ENCODE measurements at regions not wholly inside any gene's neighbourhood (a gene's known extent, or its start where the extent isn't known, plus 50 kb on each side); places are given as distances from the start of the nearest gene placed in this dataset.

GRCh38 chr10:23864631-23865147, 344.2 kb upstream of the KIAA1217 start:
- Histone ChIP-seq H3K23ac (ENCODE audit: insufficient read length) (no peak overlapping the region), H3K23me2 (ENCODE audit: low read depth, low read length) (no peaks in the 10 kb centered on the region), H3K4me2 (ENCODE audit: insufficient read depth in 1 of 2, low read depth in 2 of 2, low read length in 2 of 2) (no peak overlapping the region), H2BK5ac (ENCODE audit: low read depth, low read length) (no peak overlapping the region), H2AFZ (ENCODE audit: low read length) (no peak overlapping the region), H3K18ac (ENCODE audit: extremely low read depth, low read length) (no peak overlapping the region), H4K20me1 (replicated peaks in 1 of 2; ENCODE audit: control insufficient read depth in 1 of 2, insufficient read depth in 2 of 2, low read length in 2 of 2) (no peaks in the 10 kb centered on the region), H4K8ac (ENCODE audit: extremely low read depth, insufficient read depth, low read length) (no peak overlapping the region), H3K9ac (replicated peaks in 1 of 4; ENCODE audit: extremely low read depth in 1 of 4, low read depth in 3 of 4, low read length in 3 of 4) (no peak overlapping the region), H3K79me1 (ENCODE audit: low read depth, low read length) (no peaks in the 10 kb centered on the region), H3K56ac (replicated peaks; ENCODE audit: insufficient read length, low read depth, low read length) (no peak overlapping the region), H3K79me2 (ENCODE audit: control insufficient read depth in 1 of 2, insufficient read depth in 2 of 2, low read length in 2 of 2) (no peaks in the 10 kb centered on the region), H3K27ac (ENCODE audit: low read depth, low read length) (no peak overlapping the region), H3K4ac (replicated peaks; ENCODE audit: insufficient read length, low read depth, low read length) (no peak overlapping the region), H2AK5ac (ENCODE audit: low read depth, low read length) (no peak overlapping the region), H3K27me3 (replicated peaks in 1 of 4; ENCODE audit: control insufficient read depth in 3 of 4, extremely low read depth in 1 of 4, insufficient read depth in 3 of 4, low read length in 3 of 4) (no peaks in the 10 kb centered on the region), H3K14ac (ENCODE audit: insufficient read length) (no peak overlapping the region), H3K4me1 (replicated peaks in 1 of 4; ENCODE audit: control insufficient read depth in 3 of 4, insufficient read depth in 4 of 4, low read length in 3 of 4) (no peaks in the 10 kb centered on the region), H4K91ac (replicated peaks; ENCODE audit: insufficient read length, low read length) (no peak overlapping the region), H4K5ac (ENCODE audit: insufficient read length, low read depth, low read length) (no peak overlapping the region), H3K9me3 (ENCODE audit: insufficient read depth in 2 of 2, low read depth in 1 of 2, low read length in 1 of 2) (no peaks in the 10 kb centered on the region), H3K4me3 (ENCODE audit: extremely low read depth in 1 of 4, insufficient read depth in 2 of 4, low read depth in 3 of 4, low read length in 4 of 4) (no peak overlapping the region), H2BK12ac (ENCODE audit: low read depth, low read length) (no peak overlapping the region), H2BK20ac (ENCODE audit: low read length) (no peak overlapping the region), H2BK15ac (ENCODE audit: low read length) (no peak overlapping the region), H2BK120ac (replicated peaks; ENCODE audit: low read depth, low read length) (no peak overlapping the region), H3K36me3 (ENCODE audit: control insufficient read depth in 2 of 4, insufficient read depth in 4 of 4, low read length in 3 of 4) (no peaks in the 10 kb centered on the region)
- TF ChIP-seq E2F6 (IDR thresholded peaks at IDR 0.05) (no peak), EZH2 (IDR thresholded peaks at IDR 0.05; ENCODE audit: low read depth, low read length, severe bottlenecking) (no peak), MAX (IDR thresholded peaks at IDR 0.05) (no peak)
- DNase-seq (ENCODE audit: low read depth in 1 of 2, low spot score in 2 of 2): no peak
- POLR2A ChIA-PET (ENCODE audit: partially characterized antibody): no interaction called here
- CTCF ChIA-PET (ENCODE audit: partially characterized antibody): no interaction called here
- FAIRE-seq: no peak
